Natural killer cell treated with Interleukin-12 subunit alpha and Interleukin-12 subunit beta and Interleukin-15 and Interleukin-18, amount 100 ng/mL, for 72 hours (primary cell): ENCODE measurements at regions not wholly inside any gene's neighbourhood (a gene's known extent, or its start where the extent isn't known, plus 50 kb on each side); places are given as distances from the start of the nearest gene placed in this dataset.
A peak's percentile ranks its signal among the peaks of the same experiment; 100 is the strongest.
"Not testable (repeated sequence)": the region's sequence is repeated elsewhere in the genome, so short reads cannot be mapped to it uniquely, and the experiment has no call there.

ENCODE experiments used
- ATAC-seq, 2 donors: fragments of 150-1000 bp; cut with Tn5 transposase in 1 of 2; sonication (Bioruptor Pico), chemical (Tn5 transposase) in 1 of 2; 2 replicates each; pipeline ENCODE4 v1.10.0; 2021
- DNase-seq: peaks from one replicate; pipeline ENCODE4 v3.0.0; 2022; ENCODE audit warnings: low spot score
- H3K27ac Mint-ChIP-seq, 2 donors: 1 replicate in 1 of 2; 2 replicates in 1 of 2; pipeline ENCODE4 v1.8.0; 2022; ENCODE audit warnings: mixed read lengths in 2 of 2, mild to moderate bottlenecking in 1 of 2, moderate library complexity in 1 of 2
- H3K27me3 Mint-ChIP-seq, 2 donors: 1 replicate in 1 of 2; 2 replicates in 1 of 2; pipeline ENCODE4 v1.8.0; 2022; ENCODE audit warnings: mixed read lengths in 2 of 2
- H3K36me3 Mint-ChIP-seq: one replicate; pipeline ENCODE4 v1.8.0; 2022; ENCODE audit warnings: mixed read lengths
- H3K4me1 Mint-ChIP-seq, 2 donors: 1 replicate in 1 of 2; 2 replicates in 1 of 2; pipeline ENCODE4 v1.8.0; 2022; ENCODE audit warnings: low read depth in 2 of 2, mixed read lengths in 2 of 2, mild to moderate bottlenecking in 1 of 2
- H3K4me3 Mint-ChIP-seq: one replicate; pipeline ENCODE4 v1.8.0; 2022; ENCODE audit warnings: mixed read lengths
- H3K9me3 Mint-ChIP-seq: 2 replicates; pipeline ENCODE4 v1.8.0; 2022; ENCODE audit warnings: mixed read lengths

- not testable (repeated sequence) for H3K27ac Mint-ChIP-seq, H3K36me3 Mint-ChIP-seq, H3K4me1 Mint-ChIP-seq, H3K27me3 Mint-ChIP-seq, DNase-seq, H3K4me3 Mint-ChIP-seq, H3K9me3 Mint-ChIP-seq, ATAC-seq
Measured at GRCh38 chr2:87429931-87430275, 318.0 kb upstream of the PLGLB2 start.

- H3K27me3 Mint-ChIP-seq, H3K4me1 Mint-ChIP-seq, H3K36me3 Mint-ChIP-seq, H3K9me3 Mint-ChIP-seq, H3K27ac Mint-ChIP-seq, DNase-seq, ATAC-seq, H3K4me3 Mint-ChIP-seq: not testable (repeated sequence)
Measured at GRCh38 chr2:87431051-87431450, 316.8 kb upstream of the PLGLB2 start.

- H3K9me3 Mint-ChIP-seq, ATAC-seq, H3K36me3 Mint-ChIP-seq: not testable (repeated sequence)
Measured at GRCh38 chr2:87432711-87433453, 315.0 kb upstream of the PLGLB2 start.

GRCh38 chr2:87436007-87436406 is 311.9 kb upstream of the PLGLB2 start:
- H3K4me1 Mint-ChIP-seq, H3K4me3 Mint-ChIP-seq, H3K36me3 Mint-ChIP-seq, H3K27me3 Mint-ChIP-seq, DNase-seq, H3K27ac Mint-ChIP-seq, ATAC-seq, H3K9me3 Mint-ChIP-seq: not testable (repeated sequence)

More at GRCh38 chr2:87432711-87433453, 315.0 kb upstream of the PLGLB2 start:
- not testable (repeated sequence) for H3K4me3 Mint-ChIP-seq, H3K4me1 Mint-ChIP-seq, DNase-seq, H3K27ac Mint-ChIP-seq, H3K27me3 Mint-ChIP-seq

GRCh38 chr2:87437701-87438260 is 310.1 kb upstream of the PLGLB2 start:
- H3K4me1 Mint-ChIP-seq, result peaks cover 0 to 14% of the 10 kb centered on the region in 2 donors

GRCh38 chr2:87438780-87439454 is 309.0 kb upstream of the PLGLB2 start:
- peaks cover 0 to 21% of the 10 kb centered on the region in 2 donors for H3K4me1 Mint-ChIP-seq
- H3K9me3 Mint-ChIP-seq, ATAC-seq, H3K27ac Mint-ChIP-seq, H3K36me3 Mint-ChIP-seq, H3K27me3 Mint-ChIP-seq, H3K4me3 Mint-ChIP-seq, DNase-seq: not testable (repeated sequence)

More at GRCh38 chr2:87437701-87438260, 310.1 kb upstream of the PLGLB2 start:
- H3K27ac Mint-ChIP-seq, H3K9me3 Mint-ChIP-seq, H3K27me3 Mint-ChIP-seq, ATAC-seq, DNase-seq, H3K36me3 Mint-ChIP-seq, H3K4me3 Mint-ChIP-seq: not testable (repeated sequence)

GRCh38 chr2:87439617-87440204 is 308.2 kb upstream of the PLGLB2 start:
- ATAC-seq, H3K4me3 Mint-ChIP-seq, H3K36me3 Mint-ChIP-seq, H3K27me3 Mint-ChIP-seq, H3K27ac Mint-ChIP-seq, H3K9me3 Mint-ChIP-seq, DNase-seq: not testable (repeated sequence)
- peaks cover 4 to 25% of the 10 kb centered on the region in 2 donors for H3K4me1 Mint-ChIP-seq

GRCh38 chr2:87440650-87441049 is 307.2 kb upstream of the PLGLB2 start:
- Mint-ChIP-seq H3K4me3 (peak overlapping the region; percentile 79), H3K4me1 (peaks cover 4 to 31% of the 10 kb centered on the region in 2 donors), H3K27ac (peak overlapping the region; percentile 54 to 75)
- DNase-seq, ATAC-seq, H3K9me3 Mint-ChIP-seq, H3K36me3 Mint-ChIP-seq, H3K27me3 Mint-ChIP-seq: not testable (repeated sequence)

- peak overlapping the region; percentile 79 for H3K4me3 Mint-ChIP-seq
- ATAC-seq, result peak in 1 of 2 donors; percentile 55
- peak overlapping the region; percentile 54 to 75 for H3K27ac Mint-ChIP-seq
- H3K36me3 Mint-ChIP-seq, DNase-seq, H3K27me3 Mint-ChIP-seq, H3K9me3 Mint-ChIP-seq: not testable (repeated sequence)
- H3K4me1 Mint-ChIP-seq, result peaks cover 6 to 35% of the 10 kb centered on the region in 2 donors
Measured at GRCh38 chr2:87441375-87441774, 306.5 kb upstream of the PLGLB2 start.

GRCh38 chr2:87442983-87443577 is 304.8 kb upstream of the PLGLB2 start:
- peak; percentile 95 to 97 for ATAC-seq
- not testable (repeated sequence) for H3K27me3 Mint-ChIP-seq, H3K9me3 Mint-ChIP-seq, DNase-seq, H3K36me3 Mint-ChIP-seq
- H3K4me1 Mint-ChIP-seq, result peaks cover 6 to 35% of the 10 kb centered on the region in 2 donors
- H3K27ac Mint-ChIP-seq, result peak overlapping the region; percentile 68 to 83
- H3K4me3 Mint-ChIP-seq, result peak overlapping the region; percentile 59

- H3K4me1 Mint-ChIP-seq, result peaks cover 6 to 35% of the 10 kb centered on the region in 2 donors
- H3K4me3 Mint-ChIP-seq, result peak overlapping the region; percentile 47
- H3K27ac Mint-ChIP-seq, result peak overlapping the region; percentile 65 to 71
- not testable (repeated sequence) for ATAC-seq, H3K36me3 Mint-ChIP-seq, H3K27me3 Mint-ChIP-seq, H3K9me3 Mint-ChIP-seq, DNase-seq
Measured at GRCh38 chr2:87444951-87445350, 302.9 kb upstream of the PLGLB2 start.

GRCh38 chr2:87445613-87446312 is 302.1 kb upstream of the PLGLB2 start:
- DNase-seq, H3K9me3 Mint-ChIP-seq, H3K36me3 Mint-ChIP-seq, H3K27me3 Mint-ChIP-seq: not testable (repeated sequence)
- Mint-ChIP-seq H3K4me1 (peaks cover 6 to 35% of the 10 kb centered on the region in 2 donors), H3K4me3 (peak overlapping the region; percentile 26), H3K27ac (peak overlapping the region; percentile 55 to 67)
- peak in 1 of 2 donors; percentile 35 for ATAC-seq

- not testable (repeated sequence) for H3K4me3 Mint-ChIP-seq, H3K27me3 Mint-ChIP-seq, ATAC-seq, DNase-seq, H3K27ac Mint-ChIP-seq, H3K9me3 Mint-ChIP-seq, H3K36me3 Mint-ChIP-seq
- H3K4me1 Mint-ChIP-seq, result peaks cover 6 to 31% of the 10 kb centered on the region in 2 donors
Measured at GRCh38 chr2:87446313-87446696, 301.6 kb upstream of the PLGLB2 start.
